ENCODE measurements at regions not wholly inside any gene's neighbourhood (a gene's known extent, or its start where the extent isn't known, plus 50 kb on each side); places are given as distances from the start of the nearest gene placed in this dataset.
"Not testable (repeated sequence)": the region's sequence is repeated elsewhere in the genome, so short reads cannot be mapped to it uniquely, and the experiment has no call there.

- no peak for DNase-seq
These were observed 73.3 kb upstream of the WASF3 start for GRCh38 chr13:26484196-26484595.

GRCh38 chr13:26485288-26485687, 72.2 kb upstream of the WASF3 start:
- no peak for DNase-seq

GRCh38 chr13:26485786-26486185, 71.7 kb upstream of the WASF3 start:
- DNase-seq = no peak

GRCh38 chr13:26486550-26486949, 70.9 kb upstream of the WASF3 start:
- no peak for DNase-seq

- DNase-seq = no peak
These were observed 69.7 kb upstream of the WASF3 start for GRCh38 chr13:26487781-26488180.

GRCh38 chr13:26488236-26489003, 69.1 kb upstream of the WASF3 start:
- no peak for DNase-seq

- not testable (repeated sequence) for DNase-seq
These were observed 65.2 kb upstream of the WASF3 start for GRCh38 chr13:26492301-26492700.

GRCh38 chr13:26494571-26495195, 62.8 kb upstream of the WASF3 start:
- DNase-seq = no peak

GRCh38 chr13:26495750-26496149, 61.7 kb upstream of the WASF3 start:
- no peak for DNase-seq

GRCh38 chr13:26497968-26498511, 59.4 kb upstream of the WASF3 start:
- DNase-seq = no peak

GRCh38 chr13:26498656-26499601, 58.6 kb upstream of the WASF3 start:
- DNase-seq = no peak

- DNase-seq = no peak
These were observed 56.7 kb upstream of the WASF3 start for GRCh38 chr13:26500618-26501320.

GRCh38 chr13:26501641-26502040, 55.8 kb upstream of the WASF3 start:
- DNase-seq = no peak

- DNase-seq = peak in 1 of 5 donors; percentile 32
These were observed 54.7 kb upstream of the WASF3 start for GRCh38 chr13:26502826-26503225.

- DNase-seq = no peak
These were observed 53.5 kb upstream of the WASF3 start for GRCh38 chr13:26503826-26504594.
